GM12873 (cell line): ENCODE measurements at regions not wholly inside any gene's neighbourhood (a gene's known extent, or its start where the extent isn't known, plus 50 kb on each side); places are given as distances from the start of the nearest gene placed in this dataset.

Source experiments
- CTCF ChIP-seq: IDR thresholded peaks from 2 replicates; pipeline ENCODE4 v1.5.1; 2012; ENCODE audit warnings: low read depth, mild to moderate bottlenecking, moderate library complexity, low read length, control low read depth; ENCODE audit not compliant: insufficient read depth; ENCODE audit errors: missing control alignments

GRCh38 chr5:74424162-74424868, 216.2 kb downstream of the ENC1 start:
- TF ChIP-seq CTCF, result no peak

- no peak for TF ChIP-seq CTCF
Observed at GRCh38 chr5:74423383-74423782, 217.1 kb downstream of the ENC1 start.

GRCh38 chr5:74422671-74423070, 217.9 kb downstream of the ENC1 start:
- no peak for TF ChIP-seq CTCF

- no peak for TF ChIP-seq CTCF
Observed at GRCh38 chr5:74422030-74422429, 218.5 kb downstream of the ENC1 start.

GRCh38 chr5:74421377-74421776, 219.2 kb downstream of the ENC1 start:
- no peak for TF ChIP-seq CTCF

GRCh38 chr5:74420947-74421346, 219.6 kb downstream of the ENC1 start:
- TF ChIP-seq CTCF, result no peak

- TF ChIP-seq CTCF, result no peak
Observed at GRCh38 chr5:74420220-74420619, 220.3 kb downstream of the ENC1 start.

GRCh38 chr5:74419468-74419867, 221.1 kb downstream of the ENC1 start:
- TF ChIP-seq CTCF, result no peak
